HepG2 (cell line): ENCODE measurements at regions not wholly inside any gene's neighbourhood (a gene's known extent, or its start where the extent isn't known, plus 50 kb on each side); places are given as distances from the start of the nearest gene placed in this dataset.
"Not testable (repeated sequence)": the region's sequence is repeated elsewhere in the genome, so short reads cannot be mapped to it uniquely, and the experiment has no call there.

Source experiments
- ATAC-seq: fragments of 200-7000 bp; cut with Tn5 transposase; 3 replicates; pipeline ENCODE4 v1.9.1; 2020; ENCODE audit warnings: mild to moderate bottlenecking, moderate library complexity
- BruUV-seq: library from RNA; stranded (reverse); fragments of 400-500 nt; replicated peaks from 2 replicates; lab custom pipeline; 2021; lab: Mats Ljungman, UMichigan
- CTCF ChIA-PET: fragments of 300-600 bp; formaldehyde crosslinking; extraction: SDS; loops from one replicate; lab custom pipeline; 2021; ENCODE audit warnings: low total read pairs, inconsistent platforms, low intra/inter-chr PET ratio; lab: Yijun Ruan, JAX
- POLR2A ChIA-PET: fragments of 350-600 bp; sonication (Branson Sonifier 250); formaldehyde crosslinking; loops from one replicate; lab custom pipeline; 2020; ENCODE audit warnings: antibody characterized with exemption, inconsistent platforms; lab: Yijun Ruan, JAX
- DNase-seq: peaks from one replicate; pipeline ENCODE4 v3.0.0-alpha.2; 2015; ENCODE audit warnings: low spot score
- FAIRE-seq: peaks from 3 replicates; lab custom pipeline; 2011; peaks lifted over from hg19 to GRCh38; lab: Jason Lieb, UNC
- H2AFZ ChIP-seq: one replicate; pipeline ENCODE4 v1.6.1; 2011; ENCODE audit warnings: low read length, inconsistent platforms
- H3K27ac ChIP-seq: fragments of 300-600 bp; 3 replicates; pipeline ENCODE4 v1.8.0; 2011; ENCODE audit warnings: mixed run types, mild to moderate bottlenecking, mixed read lengths, low read length, inconsistent platforms; ENCODE audit not compliant: insufficient read depth; ENCODE audit errors: extremely low read length
- H3K27me3 ChIP-seq, 2 experiments: fragments of 200-600 bp in 1 of 2; 2 replicates in 1 of 2; 3 replicates in 1 of 2; pipeline versions ENCODE4 v1.6.0 to v1.8.0; 2011; ENCODE audit warnings: low read length in 2 of 2, mild to moderate bottlenecking in 2 of 2, moderate library complexity in 2 of 2, inconsistent platforms in 1 of 2; ENCODE audit not compliant: insufficient read depth in 2 of 2, control insufficient read depth in 1 of 2
- H3K36me3 ChIP-seq, 2 experiments: fragments of 200-600 bp in 1 of 2; replicated peaks in 1 of 2; 2 replicates in 1 of 2; 3 replicates in 1 of 2; pipeline versions ENCODE4 v1.5.1 to v1.8.0; 2011; ENCODE audit warnings: low read length in 2 of 2, inconsistent platforms in 1 of 2; ENCODE audit not compliant: insufficient read depth in 2 of 2, control insufficient read depth in 1 of 2
- H3K4me1 ChIP-seq: 2 replicates; pipeline ENCODE4 v1.5.1; 2012; ENCODE audit warnings: low read length, inconsistent platforms; ENCODE audit not compliant: insufficient read depth
- H3K4me2 ChIP-seq: 2 replicates; pipeline ENCODE4 v1.6.0; 2011; ENCODE audit warnings: low read depth, low read length, inconsistent platforms
- H3K4me3 ChIP-seq, 3 experiments: fragments of 200-600 bp in 1 of 3; sonication (generic), shearing (Covaris generic) in 1 of 3; replicated peaks in 1 of 3; 2 replicates each; pipeline ENCODE4 v1.5.1; 2011 to 2016; ENCODE audit warnings: low read length in 3 of 3, inconsistent platforms in 2 of 3, low read depth in 2 of 3, mild to moderate bottlenecking in 2 of 3, control low read depth in 1 of 3, mixed read lengths in 1 of 3; ENCODE audit not compliant: insufficient read depth in 1 of 3
- H3K79me2 ChIP-seq: one replicate; pipeline ENCODE4 v1.6.1; 2011; ENCODE audit warnings: low read length, inconsistent platforms; ENCODE audit not compliant: insufficient read depth
- H3K9ac ChIP-seq: 2 replicates; pipeline ENCODE4 v1.6.0; 2011; ENCODE audit warnings: mild to moderate bottlenecking, low read depth, low read length, inconsistent platforms; ENCODE audit not compliant: insufficient read depth
- H3K9me3 ChIP-seq: 2 replicates; pipeline ENCODE4 v1.5.1; 2012; ENCODE audit warnings: mild to moderate bottlenecking, low read length
- H4K20me1 ChIP-seq: 2 replicates; pipeline ENCODE4 v1.6.0; 2011; ENCODE audit warnings: inconsistent platforms, mild to moderate bottlenecking, low read length, moderate library complexity; ENCODE audit not compliant: insufficient read depth
- CENPX ChIP-seq: sonication (generic); formaldehyde crosslinking; IDR thresholded peaks from 2 replicates; pipeline ENCODE4 v1.9.0; 2021; ENCODE audit warnings: mild to moderate bottlenecking, missing genetic modification reagents, moderate library complexity
- KDM1A ChIP-seq: IDR thresholded peaks from 2 replicates; pipeline ENCODE4 v1.6.1; 2016; ENCODE audit warnings: missing compliant biosample characterization
- MAFK ChIP-seq, 2 experiments: IDR thresholded peaks in 1 of 2; conservative IDR thresholded peaks in 1 of 2; 2 replicates each; pipeline ENCODE4 v1.6.1; 2011; ENCODE audit warnings: improper control_type of control experiment in 2 of 2, low read length in 2 of 2
- NFE2L2 ChIP-seq: fragments of 150-350 bp; IDR thresholded peaks from 2 replicates; pipeline ENCODE4 v1.6.1; 2014; ENCODE audit warnings: low read length
- ZNF678 ChIP-seq: sonication (generic); formaldehyde crosslinking; IDR thresholded peaks from 2 replicates; pipeline ENCODE4 v1.4.0; 2020; ENCODE audit warnings: mild to moderate bottlenecking, missing genetic modification reagents
- WGBS: methylation state at CpG from one replicate; pipeline ENCODE4 v1.1.6; 2017; ENCODE audit warnings: low lambda C conversion rate; 5-methylcytosine and 5-hydroxymethylcytosine counted together
- in situ Hi-C: cut with HindIII; loops from 2 replicates; pipeline ENCODE4 v1.10.0; 2017; ENCODE audit warnings: low pct_unique_long_range_greater_than_20kb; ENCODE audit not compliant: extremely low pct_ligation_motif_present
- intact Hi-C: fragments of 100-400 bp; cut with micrococcal nuclease; formaldehyde crosslinking; loops from one replicate; pipeline ENCODE4 v1.10.0; 2022; ENCODE audit not compliant: unreplicated experiment
- TF ChIP-seq, protein P1 (sequence below): sonication (generic); formaldehyde crosslinking; IDR thresholded peaks from 2 replicates; pipeline ENCODE4 v1.4.0; 2020; ENCODE audit warnings: missing genetic modification reagents

DNA sequence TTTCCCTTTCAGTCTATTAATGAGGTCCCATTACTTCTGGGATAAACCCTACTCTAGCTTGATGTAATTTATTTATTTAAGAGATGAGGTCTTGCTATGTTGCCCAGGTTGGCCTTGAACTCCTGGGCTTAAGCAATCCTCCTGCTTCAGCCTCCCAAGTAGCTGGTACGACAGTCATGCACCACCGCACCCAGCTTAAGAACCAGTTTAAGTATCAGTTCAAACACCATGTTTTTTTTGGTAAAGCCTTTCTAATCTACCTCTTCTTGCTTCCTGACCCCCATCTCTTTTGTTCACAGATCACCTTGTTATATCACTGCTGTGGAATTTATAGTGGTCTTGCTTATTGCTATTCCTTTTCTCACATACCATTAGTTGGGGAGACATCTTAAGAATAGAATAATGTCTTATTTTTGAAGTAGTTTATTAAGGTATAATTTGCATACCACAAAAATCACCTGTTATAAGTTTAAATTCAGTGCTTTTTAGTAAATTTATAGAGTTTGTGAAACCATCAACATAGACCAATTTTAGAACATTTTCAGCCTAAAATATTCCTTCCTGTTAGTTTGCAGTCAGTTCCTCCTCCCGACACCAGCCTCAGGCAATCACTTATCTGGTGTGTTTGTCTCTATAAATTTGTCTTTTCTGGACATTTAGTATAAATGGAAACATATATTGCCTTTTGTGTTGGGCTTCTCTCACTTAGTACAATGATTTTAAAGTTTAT, 257.9 kb downstream of the PDCD6IP start (continued):
- TF ChIP-seq, protein P1, sequence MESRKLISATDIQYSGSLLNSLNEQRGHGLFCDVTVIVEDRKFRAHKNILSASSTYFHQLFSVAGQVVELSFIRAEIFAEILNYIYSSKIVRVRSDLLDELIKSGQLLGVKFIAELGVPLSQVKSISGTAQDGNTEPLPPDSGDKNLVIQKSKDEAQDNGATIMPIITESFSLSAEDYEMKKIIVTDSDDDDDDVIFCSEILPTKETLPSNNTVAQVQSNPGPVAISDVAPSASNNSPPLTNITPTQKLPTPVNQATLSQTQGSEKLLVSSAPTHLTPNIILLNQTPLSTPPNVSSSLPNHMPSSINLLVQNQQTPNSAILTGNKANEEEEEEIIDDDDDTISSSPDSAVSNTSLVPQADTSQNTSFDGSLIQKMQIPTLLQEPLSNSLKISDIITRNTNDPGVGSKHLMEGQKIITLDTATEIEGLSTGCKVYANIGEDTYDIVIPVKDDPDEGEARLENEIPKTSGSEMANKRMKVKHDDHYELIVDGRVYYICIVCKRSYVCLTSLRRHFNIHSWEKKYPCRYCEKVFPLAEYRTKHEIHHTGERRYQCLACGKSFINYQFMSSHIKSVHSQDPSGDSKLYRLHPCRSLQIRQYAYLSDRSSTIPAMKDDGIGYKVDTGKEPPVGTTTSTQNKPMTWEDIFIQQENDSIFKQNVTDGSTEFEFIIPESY (CRISPR knock-in tag), result no peak
- no peak for TF ChIP-seq ZNF678 (CRISPR knock-in tag)
- TF ChIP-seq CENPX (CRISPR knock-in tag), result no peak

- Histone ChIP-seq H3K4me3 (no peak overlapping the region), H3K79me2 (no peaks in the 10 kb centered on the region), H2AFZ (no peak overlapping the region), H3K27ac (no peak overlapping the region), H3K4me2 (no peak overlapping the region; the same call in 1 of the 2 replicates), H4K20me1 (no peaks in the 10 kb centered on the region), H3K4me1 (no peaks in the 10 kb centered on the region), H3K9ac (no peak overlapping the region), H3K27me3 (peaks cover 0 to 1% of the 10 kb centered on the region in 2 experiments; a peak in 1 of 5 replicates), H3K9me3 (no peaks in the 10 kb centered on the region), H3K36me3 (no peaks in the 10 kb centered on the region)
- no peak for TF ChIP-seq KDM1A
- TF ChIP-seq MAFK (conservative IDR thresholded peaks at IDR 0.05 in 1 of 2, IDR thresholded peaks at IDR 0.05 in 1 of 2; ENCODE audit: low read length in 2 of 2), result peak; percentile 26 to 32; a peak in 1 of 4 replicates
- TF ChIP-seq NFE2L2, result peak; percentile 93
- 7% methylated on average over 3 of the region's 3 CpGs for WGBS
- BruUV-seq, result no TSS peak
- ATAC-seq, result no peak
- ChIA-PET CTCF (no interaction called here), POLR2A (no interaction called here)
- intact Hi-C loops (no loop called here), in situ Hi-C loops (no loop called here)
- no peak for DNase-seq
- no peak for FAIRE-seq
Observed at GRCh38 chr3:34056951-34057390, 258.5 kb downstream of the PDCD6IP start.

GRCh38 chr3:34060995-34061394, 262.6 kb downstream of the PDCD6IP start:
- H3K79me2 ChIP-seq, ATAC-seq, intact Hi-C loops: not testable (repeated sequence)

More at GRCh38 chr3:34060995-34061394, 262.6 kb downstream of the PDCD6IP start:
- H3K27ac ChIP-seq, in situ Hi-C loops, H3K9ac ChIP-seq, H2AFZ ChIP-seq, BruUV-seq, H3K4me1 ChIP-seq, H3K36me3 ChIP-seq, H4K20me1 ChIP-seq, DNase-seq, H3K9me3 ChIP-seq, POLR2A ChIA-PET, H3K4me3 ChIP-seq, H3K4me2 ChIP-seq, FAIRE-seq, CTCF ChIA-PET, H3K27me3 ChIP-seq: not testable (repeated sequence)
- WGBS, result 0% methylated on average over 1 of the region's 1 CpG
